ENCODE measurements at regions not wholly inside any gene's neighbourhood (a gene's known extent, or its start where the extent isn't known, plus 50 kb on each side); places are given as distances from the start of the nearest gene placed in this dataset.

GRCh38 chr2:161041356-161041755, 118.9 kb upstream of the TANK start:
- H3K9me3 ChIP-seq: no peaks in the 10 kb centered on the region
- ATAC-seq (ENCODE audit: insufficient number of reproducible peaks, low FRiP score, low read depth): no peak

DNA sequence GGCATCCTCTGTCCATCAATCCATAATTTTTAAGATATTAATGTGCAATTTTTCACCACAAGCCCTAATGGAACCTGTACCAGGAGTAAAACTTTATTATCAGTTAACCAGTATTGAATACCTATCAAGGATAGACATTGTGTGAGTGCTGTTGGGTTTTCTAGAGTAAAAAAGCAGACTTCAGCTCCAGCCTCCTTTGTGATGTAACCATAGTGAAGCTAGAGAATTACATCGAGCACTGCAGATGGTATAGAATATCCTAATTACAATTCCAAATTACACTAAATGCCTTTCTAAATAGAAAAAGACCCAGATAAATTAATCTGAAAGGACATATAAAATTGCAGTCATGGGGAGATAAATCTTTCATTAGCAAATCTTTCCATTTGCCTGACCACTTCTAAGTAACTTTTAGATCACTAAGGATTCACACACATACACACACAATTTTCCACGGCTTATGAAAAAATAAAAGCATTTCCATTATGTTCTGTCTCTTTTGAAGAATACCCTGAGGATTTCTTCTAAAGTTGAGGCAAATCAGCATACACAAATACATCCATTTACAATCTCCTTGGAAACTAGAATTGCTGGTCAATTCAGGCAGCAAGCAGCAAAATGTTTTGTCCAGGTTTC, 117.1 kb upstream of the TANK start:
- TF ChIP-seq, protein P1, sequence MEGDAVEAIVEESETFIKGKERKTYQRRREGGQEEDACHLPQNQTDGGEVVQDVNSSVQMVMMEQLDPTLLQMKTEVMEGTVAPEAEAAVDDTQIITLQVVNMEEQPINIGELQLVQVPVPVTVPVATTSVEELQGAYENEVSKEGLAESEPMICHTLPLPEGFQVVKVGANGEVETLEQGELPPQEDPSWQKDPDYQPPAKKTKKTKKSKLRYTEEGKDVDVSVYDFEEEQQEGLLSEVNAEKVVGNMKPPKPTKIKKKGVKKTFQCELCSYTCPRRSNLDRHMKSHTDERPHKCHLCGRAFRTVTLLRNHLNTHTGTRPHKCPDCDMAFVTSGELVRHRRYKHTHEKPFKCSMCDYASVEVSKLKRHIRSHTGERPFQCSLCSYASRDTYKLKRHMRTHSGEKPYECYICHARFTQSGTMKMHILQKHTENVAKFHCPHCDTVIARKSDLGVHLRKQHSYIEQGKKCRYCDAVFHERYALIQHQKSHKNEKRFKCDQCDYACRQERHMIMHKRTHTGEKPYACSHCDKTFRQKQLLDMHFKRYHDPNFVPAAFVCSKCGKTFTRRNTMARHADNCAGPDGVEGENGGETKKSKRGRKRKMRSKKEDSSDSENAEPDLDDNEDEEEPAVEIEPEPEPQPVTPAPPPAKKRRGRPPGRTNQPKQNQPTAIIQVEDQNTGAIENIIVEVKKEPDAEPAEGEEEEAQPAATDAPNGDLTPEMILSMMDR (IDR thresholded peaks at IDR 0.05): no peak
- H3K27me3 ChIP-seq (replicated peaks; ENCODE audit: insufficient read depth): no peaks in the 10 kb centered on the region
- no peak overlapping the region for H3K4me3 ChIP-seq
- ATAC-seq (ENCODE audit: insufficient number of reproducible peaks, low FRiP score, low read depth) (no peak), DNase-seq (ENCODE audit: low spot score) (no peak)
- no peaks in the 10 kb centered on the region for H3K36me3 ChIP-seq
- no peak overlapping the region for H3K27ac ChIP-seq
- H3K4me1 ChIP-seq (ENCODE audit: control insufficient read depth in 1 of 2, low read depth in 2 of 2): no peaks in the 10 kb centered on the region
- no peaks in the 10 kb centered on the region for H3K9me3 ChIP-seq

More at GRCh38 chr2:161041356-161041755, 118.9 kb upstream of the TANK start:
- Histone ChIP-seq H3K4me3 (no peak overlapping the region), H3K36me3 (no peaks in the 10 kb centered on the region), H3K27me3 (replicated peaks; ENCODE audit: insufficient read depth) (no peaks in the 10 kb centered on the region), H3K4me1 (ENCODE audit: control insufficient read depth in 1 of 2, low read depth in 2 of 2) (no peaks in the 10 kb centered on the region), H3K27ac (no peak overlapping the region)
- DNase-seq (ENCODE audit: low spot score): no peak
- TF ChIP-seq, protein P1 (IDR thresholded peaks at IDR 0.05): no peak

DNA sequence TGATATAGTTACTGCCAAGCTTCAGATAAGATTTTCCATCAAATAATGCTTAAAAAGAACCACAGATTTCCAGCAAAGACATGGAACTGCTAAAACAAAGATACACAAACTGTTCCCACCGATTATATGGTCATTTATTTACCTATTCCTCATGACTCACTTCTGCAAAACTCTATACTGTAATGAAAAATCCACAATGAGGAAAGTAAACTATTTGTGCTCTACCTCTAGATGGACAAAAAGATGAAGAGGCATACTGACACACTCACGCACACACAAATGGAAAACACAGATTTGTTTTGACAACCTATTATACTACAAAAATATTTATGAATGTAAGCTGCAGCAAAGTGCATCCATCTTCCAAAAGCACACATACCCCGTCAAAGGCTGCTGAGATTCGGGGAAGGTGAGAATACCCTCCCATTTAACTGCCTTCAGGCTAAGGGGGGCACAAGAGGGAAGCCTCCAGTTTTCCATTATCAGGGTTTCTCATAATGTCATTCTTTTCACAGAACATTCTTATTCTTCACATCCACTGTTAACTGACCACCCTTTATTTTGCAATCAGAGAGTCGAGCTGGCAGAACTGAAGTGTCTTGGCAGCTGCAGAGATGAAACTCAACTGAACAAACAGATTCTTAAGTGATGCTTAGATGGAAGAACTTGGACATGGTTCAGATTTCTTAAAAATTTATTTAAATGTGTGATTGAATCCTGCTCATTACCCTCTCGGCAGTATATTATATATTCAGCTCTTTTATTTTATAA, 115.9 kb upstream of the TANK start:
- H3K36me3 ChIP-seq: no peaks in the 10 kb centered on the region
- no peaks in the 10 kb centered on the region for H3K4me1 ChIP-seq (ENCODE audit: control insufficient read depth in 1 of 2, low read depth in 2 of 2)
- no peak for ATAC-seq (ENCODE audit: insufficient number of reproducible peaks, low FRiP score, low read depth)
- no peak for DNase-seq (ENCODE audit: low spot score)
- H3K9me3 ChIP-seq: no peaks in the 10 kb centered on the region
- no peak overlapping the region for H3K4me3 ChIP-seq
- TF ChIP-seq, protein P1 (IDR thresholded peaks at IDR 0.05): no peak
- H3K27ac ChIP-seq: no peak overlapping the region
- H3K27me3 ChIP-seq (replicated peaks; ENCODE audit: insufficient read depth): no peaks in the 10 kb centered on the region

DNA sequence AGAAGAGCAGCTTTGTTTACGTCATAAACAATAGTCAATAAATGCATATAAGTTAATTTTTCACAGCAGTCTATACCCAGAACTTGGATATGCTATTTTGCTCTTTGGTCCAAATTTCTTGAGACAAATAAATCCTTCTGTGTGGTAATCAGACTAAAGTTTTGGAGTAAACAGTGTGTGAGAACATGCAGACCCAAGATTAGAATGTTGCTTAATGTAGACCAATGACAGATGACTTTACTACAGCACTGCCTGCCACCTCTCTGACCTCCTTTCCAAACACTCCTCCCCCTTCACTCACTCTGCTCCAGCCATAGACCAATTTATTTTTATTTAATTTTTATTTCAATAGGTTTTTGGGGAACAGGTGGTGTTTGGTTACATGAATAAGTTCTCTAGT, 115.3 kb upstream of the TANK start:
- H3K36me3 ChIP-seq: no peaks in the 10 kb centered on the region
- H3K4me1 ChIP-seq (ENCODE audit: control insufficient read depth in 1 of 2, low read depth in 2 of 2): no peaks in the 10 kb centered on the region
- TF ChIP-seq, protein P1 (IDR thresholded peaks at IDR 0.05): no peak
- H3K9me3 ChIP-seq: no peaks in the 10 kb centered on the region
- H3K27ac ChIP-seq: no peak overlapping the region
- ATAC-seq (ENCODE audit: insufficient number of reproducible peaks, low FRiP score, low read depth): no peak
- H3K27me3 ChIP-seq (replicated peaks; ENCODE audit: insufficient read depth): no peaks in the 10 kb centered on the region
- DNase-seq (ENCODE audit: low spot score): no peak
- H3K4me3 ChIP-seq: no peak overlapping the region

- no peak for ATAC-seq (ENCODE audit: insufficient number of reproducible peaks, low FRiP score, low read depth)
- TF ChIP-seq, protein P1 (IDR thresholded peaks at IDR 0.05): no peak
- DNase-seq (ENCODE audit: low spot score): no peak
- Histone ChIP-seq H3K36me3 (no peaks in the 10 kb centered on the region), H3K27ac (no peak overlapping the region), H3K27me3 (replicated peaks; ENCODE audit: insufficient read depth) (no peaks in the 10 kb centered on the region), H3K9me3 (no peaks in the 10 kb centered on the region), H3K4me1 (ENCODE audit: control insufficient read depth in 1 of 2, low read depth in 2 of 2) (no peaks in the 10 kb centered on the region), H3K4me3 (no peak overlapping the region)
Observed at GRCh38 chr2:161045726-161046125, 114.5 kb upstream of the TANK start.
